ENCODE measurements at regions not wholly inside any gene's neighbourhood (a gene's known extent, or its start where the extent isn't known, plus 50 kb on each side); places are given as distances from the start of the nearest gene placed in this dataset.
A peak's percentile ranks its signal among the peaks of the same experiment; 100 is the strongest.
"Not testable (repeated sequence)": the region's sequence is repeated elsewhere in the genome, so short reads cannot be mapped to it uniquely, and the experiment has no call there.

DNA sequence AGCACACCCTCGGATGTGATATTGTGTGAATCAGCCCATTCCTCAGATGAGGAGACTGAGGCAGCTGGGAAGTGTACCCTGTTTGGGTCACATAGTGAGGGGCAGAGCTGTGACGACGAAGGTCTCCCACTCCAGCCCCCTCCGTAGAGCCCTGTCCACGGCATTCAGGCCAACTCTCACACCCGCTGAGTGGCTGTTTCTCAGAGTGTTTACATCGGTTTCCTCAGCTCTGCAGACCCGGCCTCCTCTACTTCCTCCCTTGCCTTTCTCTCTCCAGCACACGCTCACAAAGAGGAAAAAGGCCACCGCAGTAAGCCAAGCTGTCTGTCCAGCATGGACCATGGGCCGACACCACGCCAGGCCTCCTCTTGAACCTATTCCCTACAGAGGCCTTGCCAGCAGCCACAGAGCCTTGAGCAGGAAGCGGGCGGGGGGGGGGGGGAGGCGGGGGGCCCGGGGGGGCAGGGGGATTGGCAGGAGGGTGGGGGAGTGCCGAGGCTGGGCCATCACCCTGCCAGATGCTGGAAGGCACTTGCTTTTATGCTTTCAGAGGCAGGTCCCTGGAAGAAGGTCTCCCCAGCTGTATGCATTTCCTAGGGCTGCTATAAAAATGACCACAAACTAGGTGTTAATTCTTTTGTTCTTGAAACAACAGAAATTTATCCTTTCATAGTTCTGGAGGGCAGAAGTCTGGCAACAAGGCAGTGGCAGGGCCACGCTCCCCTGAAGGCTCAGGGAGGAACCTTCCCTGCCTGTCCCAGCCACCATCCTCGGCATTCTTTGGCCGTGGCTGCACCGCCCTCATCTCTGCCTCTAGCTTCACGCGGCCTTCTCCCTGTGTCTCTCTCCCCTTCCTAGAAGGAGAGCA lies 178.4 kb downstream of the PSMG1 start:
- no peak for DNase-seq (ENCODE audit: low spot score)
- Mint-ChIP-seq H3K27ac (ENCODE audit: unreplicated experiment) (peak overlapping the region; percentile 45), H3K4me1 (ENCODE audit: low read depth) (peaks cover 37% of the 10 kb centered on the region), H3K4me3 (ENCODE audit: unreplicated experiment) (no peak overlapping the region), H3K27me3 (ENCODE audit: low read depth) (peaks cover 6% of the 10 kb centered on the region), H3K9me3 (ENCODE audit: low read depth) (no peaks in the 10 kb centered on the region), H3K36me3 (ENCODE audit: low read depth) (no peaks in the 10 kb centered on the region)
- TF ChIP-seq, protein P1, sequence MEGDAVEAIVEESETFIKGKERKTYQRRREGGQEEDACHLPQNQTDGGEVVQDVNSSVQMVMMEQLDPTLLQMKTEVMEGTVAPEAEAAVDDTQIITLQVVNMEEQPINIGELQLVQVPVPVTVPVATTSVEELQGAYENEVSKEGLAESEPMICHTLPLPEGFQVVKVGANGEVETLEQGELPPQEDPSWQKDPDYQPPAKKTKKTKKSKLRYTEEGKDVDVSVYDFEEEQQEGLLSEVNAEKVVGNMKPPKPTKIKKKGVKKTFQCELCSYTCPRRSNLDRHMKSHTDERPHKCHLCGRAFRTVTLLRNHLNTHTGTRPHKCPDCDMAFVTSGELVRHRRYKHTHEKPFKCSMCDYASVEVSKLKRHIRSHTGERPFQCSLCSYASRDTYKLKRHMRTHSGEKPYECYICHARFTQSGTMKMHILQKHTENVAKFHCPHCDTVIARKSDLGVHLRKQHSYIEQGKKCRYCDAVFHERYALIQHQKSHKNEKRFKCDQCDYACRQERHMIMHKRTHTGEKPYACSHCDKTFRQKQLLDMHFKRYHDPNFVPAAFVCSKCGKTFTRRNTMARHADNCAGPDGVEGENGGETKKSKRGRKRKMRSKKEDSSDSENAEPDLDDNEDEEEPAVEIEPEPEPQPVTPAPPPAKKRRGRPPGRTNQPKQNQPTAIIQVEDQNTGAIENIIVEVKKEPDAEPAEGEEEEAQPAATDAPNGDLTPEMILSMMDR (IDR thresholded peaks at IDR 0.05), result no peak

DNA sequence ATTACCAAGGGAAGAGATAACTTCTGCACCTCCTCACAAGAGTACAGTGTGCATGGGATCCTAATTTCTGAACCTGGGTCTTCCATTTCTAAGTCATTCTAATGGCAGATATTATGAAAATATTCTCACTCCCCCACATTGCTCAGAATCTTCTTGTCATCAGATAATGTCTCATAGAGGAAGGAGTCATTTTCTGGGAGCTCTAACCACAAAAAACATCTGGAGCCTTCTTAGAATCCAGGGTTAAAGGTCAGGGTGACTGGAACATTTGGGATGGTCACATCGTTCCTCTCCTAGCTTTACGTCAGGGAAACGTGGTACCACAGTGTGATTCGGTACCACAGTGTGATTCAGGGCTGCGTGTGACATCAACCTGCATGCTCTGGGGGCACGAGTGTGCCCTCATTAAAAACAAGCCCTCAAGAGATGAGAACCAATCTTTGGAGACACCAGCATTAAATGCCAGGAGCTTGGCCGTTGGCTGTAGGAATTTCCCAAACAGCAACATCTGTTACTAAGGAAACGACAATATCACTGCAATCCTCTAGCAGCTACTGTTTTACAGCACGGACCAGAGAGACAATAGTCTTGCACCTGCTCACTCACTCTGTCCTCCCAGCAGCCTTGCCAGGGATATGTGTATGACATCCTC lies 179.1 kb downstream of the PSMG1 start:
- H3K27ac Mint-ChIP-seq (ENCODE audit: unreplicated experiment), result no peak overlapping the region
- TF ChIP-seq, protein P1 (IDR thresholded peaks at IDR 0.05), result no peak
- no peak for DNase-seq (ENCODE audit: low spot score)
- H3K4me3 Mint-ChIP-seq (ENCODE audit: unreplicated experiment), result no peak overlapping the region
- H3K4me1 Mint-ChIP-seq (ENCODE audit: low read depth), result peaks cover 37% of the 10 kb centered on the region
- no peaks in the 10 kb centered on the region for H3K36me3 Mint-ChIP-seq (ENCODE audit: low read depth)
- peaks cover 6% of the 10 kb centered on the region for H3K27me3 Mint-ChIP-seq (ENCODE audit: low read depth)
- no peaks in the 10 kb centered on the region for H3K9me3 Mint-ChIP-seq (ENCODE audit: low read depth)

DNA sequence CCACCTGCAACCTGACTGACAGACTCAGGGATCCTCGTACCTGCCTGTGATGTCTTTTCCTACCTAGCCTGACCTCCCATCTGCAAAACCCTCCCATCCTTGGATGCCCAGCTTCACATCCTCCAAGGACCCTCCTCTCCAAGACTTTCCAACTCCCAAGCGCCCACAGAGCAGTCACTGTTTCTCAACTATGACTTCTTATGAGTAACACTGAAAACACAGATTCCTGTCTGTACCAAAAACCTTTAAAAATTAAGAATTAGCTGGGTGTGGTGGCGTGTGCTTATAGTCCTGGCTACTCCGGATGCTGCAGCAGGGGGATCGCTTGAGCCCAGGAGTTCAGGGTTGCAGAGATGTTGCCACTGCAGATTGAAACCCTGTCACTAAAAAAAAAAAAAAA lies 181.9 kb downstream of the PSMG1 start:
- Mint-ChIP-seq H3K4me3 (ENCODE audit: unreplicated experiment) (no peak overlapping the region), H3K4me1 (ENCODE audit: low read depth) (peaks cover 24% of the 10 kb centered on the region), H3K36me3 (ENCODE audit: low read depth) (no peaks in the 10 kb centered on the region), H3K9me3 (ENCODE audit: low read depth) (no peaks in the 10 kb centered on the region), H3K27me3 (ENCODE audit: low read depth) (peaks cover 11% of the 10 kb centered on the region), H3K27ac (ENCODE audit: unreplicated experiment) (no peak overlapping the region)
- DNase-seq (ENCODE audit: low spot score), result no peak
- TF ChIP-seq, protein P1 (IDR thresholded peaks at IDR 0.05), result no peak

DNA sequence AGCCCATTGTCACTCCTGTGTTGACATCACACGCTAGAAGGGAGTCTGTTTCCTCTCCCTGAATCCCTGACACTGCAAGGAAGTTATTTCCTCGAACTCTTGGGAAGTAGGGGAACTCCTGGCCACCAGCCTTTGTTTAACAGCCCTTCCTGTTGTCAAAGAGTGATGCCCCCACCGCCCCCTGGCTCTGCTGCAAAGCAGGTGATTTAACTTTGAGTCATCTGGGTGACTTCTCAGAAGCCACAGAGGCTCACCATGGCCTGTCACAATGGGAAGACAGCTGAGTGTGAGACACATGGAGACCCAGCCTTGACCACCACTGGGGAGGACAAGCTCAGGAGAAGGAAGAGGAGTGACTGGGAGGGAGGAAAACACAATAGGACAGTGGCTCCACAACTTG lies 182.8 kb downstream of the PSMG1 start:
- H3K36me3 Mint-ChIP-seq (ENCODE audit: low read depth), result no peaks in the 10 kb centered on the region
- DNase-seq (ENCODE audit: low spot score), result no peak
- H3K4me1 Mint-ChIP-seq (ENCODE audit: low read depth), result peaks cover 16% of the 10 kb centered on the region
- no peak overlapping the region for H3K4me3 Mint-ChIP-seq (ENCODE audit: unreplicated experiment)
- no peaks in the 10 kb centered on the region for H3K9me3 Mint-ChIP-seq (ENCODE audit: low read depth)
- TF ChIP-seq, protein P1 (IDR thresholded peaks at IDR 0.05), result no peak
- H3K27ac Mint-ChIP-seq (ENCODE audit: unreplicated experiment), result no peak overlapping the region
- H3K27me3 Mint-ChIP-seq (ENCODE audit: low read depth), result peaks cover 15% of the 10 kb centered on the region

DNA sequence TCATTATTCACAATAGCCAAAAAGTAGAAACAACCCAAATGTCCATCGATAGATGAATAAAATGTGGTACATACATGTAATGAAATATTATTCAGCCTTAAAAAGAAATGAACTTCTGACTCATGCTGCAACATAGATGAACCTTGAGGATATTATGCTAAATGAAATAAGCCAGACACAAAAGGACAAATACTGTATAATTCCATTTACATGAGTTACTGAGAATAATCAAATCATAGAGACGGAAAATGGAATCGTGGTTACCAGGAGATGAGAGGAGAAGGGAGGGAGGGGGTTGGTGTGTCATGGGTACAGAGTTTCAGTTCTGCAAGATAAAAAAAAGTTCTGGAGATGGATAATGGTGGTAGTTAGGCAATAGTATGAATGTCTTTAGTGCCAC lies 184.1 kb downstream of the PSMG1 start:
- peaks cover 15% of the 10 kb centered on the region for H3K4me1 Mint-ChIP-seq (ENCODE audit: low read depth)
- no peak overlapping the region for H3K27ac Mint-ChIP-seq (ENCODE audit: unreplicated experiment)
- TF ChIP-seq, protein P1 (IDR thresholded peaks at IDR 0.05), result no peak
- DNase-seq (ENCODE audit: low spot score), result no peak
- no peak overlapping the region for H3K4me3 Mint-ChIP-seq (ENCODE audit: unreplicated experiment)
- no peaks in the 10 kb centered on the region for H3K36me3 Mint-ChIP-seq (ENCODE audit: low read depth)
- H3K27me3 Mint-ChIP-seq (ENCODE audit: low read depth), result peaks cover 15% of the 10 kb centered on the region
- no peaks in the 10 kb centered on the region for H3K9me3 Mint-ChIP-seq (ENCODE audit: low read depth)

DNA sequence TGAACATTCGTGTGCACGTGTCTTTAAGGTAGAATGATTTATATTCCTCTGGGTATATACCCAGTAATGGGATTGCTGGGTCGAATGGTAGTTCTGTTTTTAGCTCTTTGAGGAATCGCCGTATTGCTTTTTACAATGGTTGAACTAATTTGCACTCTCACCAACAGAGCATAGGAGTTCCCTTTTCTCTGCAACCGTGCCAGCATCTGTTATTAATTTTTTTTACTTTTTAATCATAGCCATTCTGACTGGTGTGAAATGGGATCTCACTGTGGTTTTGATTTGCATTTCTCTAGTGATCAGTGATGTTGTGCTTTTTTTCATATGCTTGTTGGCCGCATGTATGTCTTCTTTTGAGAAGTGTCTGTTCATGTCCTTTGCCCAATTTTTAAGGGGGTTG lies 185.0 kb downstream of the PSMG1 start:
- not testable (repeated sequence) for DNase-seq (ENCODE audit: low spot score); H3K27ac Mint-ChIP-seq (ENCODE audit: unreplicated experiment); H3K36me3 Mint-ChIP-seq (ENCODE audit: low read depth); H3K4me3 Mint-ChIP-seq (ENCODE audit: unreplicated experiment); H3K9me3 Mint-ChIP-seq (ENCODE audit: low read depth)
- Mint-ChIP-seq H3K27me3 (ENCODE audit: low read depth) (peaks cover 13% of the 10 kb centered on the region), H3K4me1 (ENCODE audit: low read depth) (peaks cover 19% of the 10 kb centered on the region)

DNA sequence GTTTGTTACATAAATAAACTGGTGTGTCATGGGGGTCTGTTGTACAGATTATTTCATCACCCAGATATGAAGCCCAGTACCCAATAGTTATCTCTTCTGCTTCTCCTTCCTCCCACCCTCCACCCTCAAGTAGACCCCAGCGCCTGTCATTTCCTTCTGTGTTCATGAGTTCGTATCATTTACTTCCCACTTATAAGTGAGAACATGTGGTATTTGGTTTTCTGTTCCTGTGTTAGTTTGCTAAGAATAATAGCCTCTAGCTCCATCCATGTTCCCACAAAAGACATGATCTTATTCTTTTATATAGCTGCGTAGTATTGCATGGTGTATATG lies 185.4 kb downstream of the PSMG1 start:
- not testable (repeated sequence) for DNase-seq (ENCODE audit: low spot score); H3K36me3 Mint-ChIP-seq (ENCODE audit: low read depth); H3K9me3 Mint-ChIP-seq (ENCODE audit: low read depth); H3K27ac Mint-ChIP-seq (ENCODE audit: unreplicated experiment); H3K4me3 Mint-ChIP-seq (ENCODE audit: unreplicated experiment)
- Mint-ChIP-seq H3K4me1 (ENCODE audit: low read depth) (peaks cover 23% of the 10 kb centered on the region), H3K27me3 (ENCODE audit: low read depth) (peaks cover 13% of the 10 kb centered on the region)
